Activated T-cell treated with anti-CD3 and anti-CD28 coated beads, Interleukin-2, amount 50 U/mL, for 24 hours (primary cell): ENCODE measurements at regions not wholly inside any gene's neighbourhood (a gene's known extent, or its start where the extent isn't known, plus 50 kb on each side); places are given as distances from the start of the nearest gene placed in this dataset.
A peak's percentile ranks its signal among the peaks of the same experiment; 100 is the strongest.

Source experiments
- DNase-seq: peaks from one replicate; pipeline ENCODE4 v3.0.0-alpha.2; 2020
- H3K27ac Mint-ChIP-seq: 2 replicates; pipeline ENCODE4 v1.8.0; 2020; ENCODE audit warnings: mild to moderate bottlenecking, mixed read lengths
- H3K27me3 Mint-ChIP-seq: 2 replicates; pipeline ENCODE4 v1.8.0; 2020; ENCODE audit warnings: mixed read lengths
- H3K36me3 Mint-ChIP-seq: 2 replicates; pipeline ENCODE4 v1.8.0; 2020; ENCODE audit warnings: low read depth, mixed read lengths
- H3K4me1 Mint-ChIP-seq: 2 replicates; pipeline ENCODE4 v1.8.0; 2020; ENCODE audit warnings: low read depth, mixed read lengths
- H3K4me3 Mint-ChIP-seq: 2 replicates; pipeline ENCODE4 v1.8.0; 2020; ENCODE audit warnings: mild to moderate bottlenecking, moderate library complexity, mixed read lengths
- H3K9me3 Mint-ChIP-seq: 2 replicates; pipeline ENCODE4 v1.8.0; 2020; ENCODE audit warnings: mixed read lengths

GRCh38 chr4:108317377-108317776 is 148.6 kb upstream of the LEF1 start:
- H3K27ac Mint-ChIP-seq, result no peak overlapping the region
- H3K4me1 Mint-ChIP-seq, result peaks cover 27% of the 10 kb centered on the region

DNA sequence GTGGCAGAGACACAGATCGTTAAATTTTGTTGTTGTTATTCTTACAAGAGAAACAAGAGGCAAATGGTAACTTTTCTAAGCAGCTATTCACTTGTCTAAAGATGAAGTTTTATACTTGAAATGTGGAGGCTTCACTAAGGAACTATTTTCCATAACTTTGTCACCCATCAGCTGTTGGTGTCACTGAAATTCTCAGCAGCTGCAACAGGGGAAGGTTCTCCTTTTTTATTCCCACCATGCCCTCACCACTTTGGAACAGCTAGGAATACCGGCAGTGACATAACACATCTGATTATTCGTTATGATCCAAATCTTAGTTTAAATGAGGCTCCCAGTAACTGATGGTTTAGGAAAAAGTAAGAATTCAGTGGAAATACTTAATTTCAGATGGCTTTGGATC is 147.0 kb upstream of the LEF1 start:
- Mint-ChIP-seq H3K4me3 (no peak overlapping the region), H3K36me3 (no peaks in the 10 kb centered on the region), H3K27me3 (no peaks in the 10 kb centered on the region), H3K4me1 (peaks cover 31% of the 10 kb centered on the region), H3K9me3 (no peaks in the 10 kb centered on the region), H3K27ac (no peak overlapping the region)
- DNase-seq, result no peak

More at GRCh38 chr4:108317377-108317776, 148.6 kb upstream of the LEF1 start:
- H3K9me3 Mint-ChIP-seq, result no peaks in the 10 kb centered on the region
- no peaks in the 10 kb centered on the region for H3K36me3 Mint-ChIP-seq
- H3K4me3 Mint-ChIP-seq, result no peak overlapping the region
- no peak for DNase-seq
- H3K27me3 Mint-ChIP-seq, result no peaks in the 10 kb centered on the region

DNA sequence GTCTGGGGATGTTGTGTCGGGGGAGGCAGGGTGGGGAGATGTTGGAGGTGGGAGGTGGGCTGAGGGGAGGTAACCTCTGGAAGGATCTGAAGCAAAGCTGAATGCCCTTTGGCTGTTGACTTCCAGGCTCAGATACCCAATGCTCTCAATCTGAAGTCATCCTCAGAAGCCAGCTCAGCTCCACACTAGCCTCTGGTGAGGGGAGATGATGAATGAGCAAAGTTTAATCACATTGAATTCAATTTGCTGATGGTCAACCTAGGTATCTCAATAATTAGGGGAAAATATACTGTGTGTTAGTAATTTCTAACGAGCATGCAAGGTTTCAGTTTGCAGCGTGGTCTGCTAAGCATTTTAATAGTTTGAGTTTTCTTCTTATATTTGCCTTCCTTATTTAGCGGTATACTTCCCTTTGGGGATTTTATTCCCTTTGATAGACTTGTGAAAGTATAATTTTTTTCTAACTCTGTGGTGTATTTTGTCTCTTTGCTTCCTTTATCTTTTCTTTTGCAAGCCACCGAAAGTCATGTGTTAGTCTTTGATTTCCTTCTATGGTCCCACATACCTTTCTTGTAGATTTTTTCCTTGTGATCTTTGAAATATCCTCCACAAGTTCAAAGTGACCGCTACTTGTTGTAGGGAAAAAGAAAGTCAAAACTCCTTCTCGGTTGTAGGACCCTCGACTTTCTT is 146.3 kb upstream of the LEF1 start:
- H3K27ac Mint-ChIP-seq, result no peak overlapping the region

GRCh38 chr4:108313546-108314339 is 145.0 kb upstream of the LEF1 start:
- no peak for DNase-seq
- H3K27ac Mint-ChIP-seq, result no peak overlapping the region
- peaks cover 31% of the 10 kb centered on the region for H3K4me1 Mint-ChIP-seq
- no peaks in the 10 kb centered on the region for H3K36me3 Mint-ChIP-seq
- H3K9me3 Mint-ChIP-seq, result no peaks in the 10 kb centered on the region
- H3K4me3 Mint-ChIP-seq, result no peak overlapping the region
- H3K27me3 Mint-ChIP-seq, result no peaks in the 10 kb centered on the region

More for the DNA sequence above, 146.3 kb upstream of the LEF1 start:
- no peak for DNase-seq
- peaks cover 31% of the 10 kb centered on the region for H3K4me1 Mint-ChIP-seq
- no peaks in the 10 kb centered on the region for H3K27me3 Mint-ChIP-seq
- no peaks in the 10 kb centered on the region for H3K36me3 Mint-ChIP-seq
- H3K4me3 Mint-ChIP-seq, result peak overlapping the region; percentile 7
- no peaks in the 10 kb centered on the region for H3K9me3 Mint-ChIP-seq

GRCh38 chr4:108311313-108311712 is 142.6 kb upstream of the LEF1 start:
- Mint-ChIP-seq H3K9me3 (no peaks in the 10 kb centered on the region), H3K4me1 (peaks cover 38% of the 10 kb centered on the region), H3K27ac (no peak overlapping the region), H3K27me3 (no peaks in the 10 kb centered on the region), H3K4me3 (no peak overlapping the region), H3K36me3 (no peaks in the 10 kb centered on the region)
- no peak for DNase-seq

DNA sequence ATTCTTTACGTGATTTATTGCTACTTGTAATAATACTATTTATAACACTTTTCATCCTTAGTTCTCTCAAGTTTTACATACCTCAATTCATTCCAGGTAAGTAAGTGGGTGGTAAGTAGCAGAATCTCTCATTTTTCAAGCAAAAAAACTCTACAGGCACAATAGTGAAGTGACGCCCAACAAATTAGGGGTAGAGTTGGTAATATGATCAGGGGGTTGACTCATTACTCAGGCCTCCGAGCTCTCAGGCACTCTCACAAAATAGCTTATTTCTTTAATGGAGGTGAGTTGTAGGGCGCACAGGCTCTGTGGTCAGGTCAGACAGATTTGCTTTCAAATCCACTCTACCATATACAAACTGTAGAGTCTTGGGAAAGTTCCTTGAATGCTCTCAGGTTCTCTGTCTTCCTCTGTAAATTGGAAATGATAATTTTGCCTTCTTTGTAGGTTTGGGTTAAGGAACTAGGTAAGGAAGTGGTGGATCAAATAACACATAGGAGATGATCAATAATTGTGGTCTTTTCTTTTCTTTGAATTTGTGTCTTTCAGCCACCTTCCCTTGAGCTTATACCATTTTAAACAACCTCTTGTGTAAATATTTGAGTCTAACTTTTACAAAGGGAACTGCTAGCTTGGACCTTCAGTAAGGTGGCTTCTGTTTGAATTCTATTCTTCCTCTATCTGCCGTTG is 134.9 kb upstream of the LEF1 start:
- no peaks in the 10 kb centered on the region for H3K36me3 Mint-ChIP-seq
- DNase-seq, result no peak
- H3K4me3 Mint-ChIP-seq, result no peak overlapping the region
- H3K9me3 Mint-ChIP-seq, result no peaks in the 10 kb centered on the region
- H3K4me1 Mint-ChIP-seq, result peaks cover 16% of the 10 kb centered on the region
- H3K27me3 Mint-ChIP-seq, result no peaks in the 10 kb centered on the region
- no peak overlapping the region for H3K27ac Mint-ChIP-seq

- Mint-ChIP-seq H3K27me3 (no peaks in the 10 kb centered on the region), H3K36me3 (no peaks in the 10 kb centered on the region), H3K4me3 (no peak overlapping the region), H3K9me3 (no peaks in the 10 kb centered on the region), H3K27ac (no peak overlapping the region), H3K4me1 (peaks cover 9% of the 10 kb centered on the region)
- no peak for DNase-seq
Observed at GRCh38 chr4:108301545-108302251, 133.0 kb upstream of the LEF1 start.

DNA sequence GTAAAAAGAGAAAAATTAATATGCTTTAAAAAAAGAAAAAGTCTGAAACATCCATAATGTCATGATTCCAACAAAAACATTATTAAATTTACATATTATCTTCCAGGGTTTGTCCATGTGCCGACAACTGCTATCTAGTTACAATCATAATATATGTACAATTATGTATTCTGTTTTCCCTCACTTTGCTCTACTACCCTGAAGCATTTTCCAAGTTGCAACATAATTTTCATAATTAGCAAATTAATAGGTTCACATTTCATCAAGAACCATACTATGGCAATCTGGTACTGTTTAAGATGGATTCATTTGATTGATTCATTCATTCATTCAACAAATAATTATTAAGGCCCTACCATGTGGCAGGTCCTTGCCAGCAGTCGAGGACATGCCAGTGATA is 128.9 kb upstream of the LEF1 start:
- H3K4me1 Mint-ChIP-seq, result peaks cover 11% of the 10 kb centered on the region
- H3K27me3 Mint-ChIP-seq, result no peaks in the 10 kb centered on the region

DNA sequence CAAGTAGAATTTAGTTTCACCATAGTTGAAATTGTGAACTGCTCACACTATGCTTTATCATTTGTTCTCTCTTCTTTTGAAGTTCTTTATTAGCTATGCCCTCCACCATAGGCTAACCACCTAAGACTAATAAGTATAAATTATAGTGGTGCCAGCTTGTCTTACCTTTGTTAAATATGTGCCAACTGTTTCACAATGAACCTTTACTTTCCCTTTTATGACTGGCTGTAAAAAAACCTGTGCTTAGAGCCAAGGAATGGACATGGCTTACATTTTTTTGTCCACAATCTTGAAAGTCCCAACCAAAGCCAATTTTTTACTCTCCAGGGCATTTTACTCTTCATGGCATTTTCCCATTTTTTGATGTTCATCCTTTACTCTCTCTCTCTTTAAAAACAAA is 123.5 kb upstream of the LEF1 start:
- H3K27ac Mint-ChIP-seq, result no peak overlapping the region
- no peaks in the 10 kb centered on the region for H3K36me3 Mint-ChIP-seq
- H3K4me1 Mint-ChIP-seq, result peaks cover 21% of the 10 kb centered on the region
- no peak overlapping the region for H3K4me3 Mint-ChIP-seq
- no peak for DNase-seq
- H3K9me3 Mint-ChIP-seq, result no peaks in the 10 kb centered on the region
- H3K27me3 Mint-ChIP-seq, result no peaks in the 10 kb centered on the region

More for the DNA sequence above, 128.9 kb upstream of the LEF1 start:
- H3K27ac Mint-ChIP-seq, result no peak overlapping the region
- no peak overlapping the region for H3K4me3 Mint-ChIP-seq
- no peaks in the 10 kb centered on the region for H3K36me3 Mint-ChIP-seq
- no peak for DNase-seq
- H3K9me3 Mint-ChIP-seq, result no peaks in the 10 kb centered on the region

DNA sequence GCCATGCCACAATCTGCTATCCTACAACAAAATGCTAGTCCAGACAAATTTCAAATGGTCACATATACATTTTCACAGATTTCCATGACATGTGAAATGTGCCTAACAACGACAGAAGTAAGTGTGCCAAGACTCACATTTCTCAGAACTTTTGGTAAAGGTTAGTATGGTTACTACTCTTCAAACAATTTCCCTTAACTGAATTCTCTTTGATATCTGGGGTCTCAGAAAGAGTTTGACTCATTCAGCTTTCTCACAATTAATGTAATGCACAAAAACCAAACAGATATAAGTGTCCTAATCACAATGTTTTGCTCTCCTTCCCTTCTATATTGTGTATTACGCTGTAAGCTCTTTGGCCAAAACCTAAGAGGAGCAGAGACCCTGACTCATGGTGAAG is 122.4 kb upstream of the LEF1 start:
- Mint-ChIP-seq H3K9me3 (no peaks in the 10 kb centered on the region), H3K4me3 (no peak overlapping the region), H3K4me1 (peaks cover 21% of the 10 kb centered on the region), H3K27me3 (no peaks in the 10 kb centered on the region), H3K36me3 (no peaks in the 10 kb centered on the region), H3K27ac (no peak overlapping the region)
- DNase-seq, result no peak

DNA sequence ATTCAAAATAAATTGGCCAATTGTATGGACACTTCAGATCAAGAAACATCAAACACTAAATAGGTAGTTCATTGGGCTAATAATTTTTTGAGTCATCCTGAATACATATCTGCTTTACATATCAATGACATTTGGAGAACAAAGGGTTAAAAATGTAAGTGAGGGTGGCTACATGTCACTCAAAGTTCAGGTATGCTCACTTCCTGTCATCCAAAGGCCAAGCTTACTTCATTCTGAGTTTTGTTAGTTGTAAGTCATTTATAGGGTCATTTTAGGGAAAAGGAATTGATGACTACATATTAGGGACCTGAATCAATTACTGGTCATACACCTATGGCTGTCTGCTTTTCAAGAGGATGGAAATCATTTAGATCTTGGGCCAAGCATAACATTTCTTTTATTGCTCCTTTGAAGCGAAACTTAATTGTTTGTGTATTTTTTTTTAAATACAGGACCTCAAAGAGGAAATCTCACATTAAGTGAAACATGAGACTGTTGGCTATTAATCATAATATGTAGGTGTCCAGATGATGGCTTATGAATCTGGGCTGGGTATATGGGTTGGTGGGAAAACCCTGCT is 119.2 kb upstream of the LEF1 start:
- Mint-ChIP-seq H3K4me3 (no peak overlapping the region), H3K9me3 (no peaks in the 10 kb centered on the region), H3K27ac (no peak overlapping the region), H3K36me3 (no peaks in the 10 kb centered on the region), H3K27me3 (no peaks in the 10 kb centered on the region), H3K4me1 (peaks cover 19% of the 10 kb centered on the region)
- DNase-seq, result no peak

- H3K27me3 Mint-ChIP-seq, result no peaks in the 10 kb centered on the region
- DNase-seq, result no peak
- H3K4me1 Mint-ChIP-seq, result peaks cover 1% of the 10 kb centered on the region
- H3K36me3 Mint-ChIP-seq, result no peaks in the 10 kb centered on the region
- H3K9me3 Mint-ChIP-seq, result peaks cover 6% of the 10 kb centered on the region
- no peak overlapping the region for H3K27ac Mint-ChIP-seq
- no peak overlapping the region for H3K4me3 Mint-ChIP-seq
Observed at GRCh38 chr4:108280072-108280471, 111.3 kb upstream of the LEF1 start.

- no peak overlapping the region for H3K4me3 Mint-ChIP-seq
- no peaks in the 10 kb centered on the region for H3K36me3 Mint-ChIP-seq
- peaks cover 6% of the 10 kb centered on the region for H3K9me3 Mint-ChIP-seq
- H3K4me1 Mint-ChIP-seq, result peaks cover 6% of the 10 kb centered on the region
- H3K27ac Mint-ChIP-seq, result no peak overlapping the region
- H3K27me3 Mint-ChIP-seq, result no peaks in the 10 kb centered on the region
- DNase-seq, result no peak
Observed at GRCh38 chr4:108276690-108277089, 108.0 kb upstream of the LEF1 start.

- H3K27me3 Mint-ChIP-seq, result no peaks in the 10 kb centered on the region
- no peak overlapping the region for H3K27ac Mint-ChIP-seq
- H3K9me3 Mint-ChIP-seq, result no peaks in the 10 kb centered on the region
- peaks cover 9% of the 10 kb centered on the region for H3K4me1 Mint-ChIP-seq
- no peaks in the 10 kb centered on the region for H3K36me3 Mint-ChIP-seq
- no peak for DNase-seq
- H3K4me3 Mint-ChIP-seq, result no peak overlapping the region
Observed at GRCh38 chr4:108272986-108273385, 104.3 kb upstream of the LEF1 start.
